GM21367 (cell line): ENCODE measurements at regions not wholly inside any gene's neighbourhood (a gene's known extent, or its start where the extent isn't known, plus 50 kb on each side); places are given as distances from the start of the nearest gene placed in this dataset.
A peak's percentile ranks its signal among the peaks of the same experiment; 100 is the strongest.

Experiments
- ATAC-seq: cut with Tn5 transposase; IDR thresholded peaks from one replicate; pipeline ENCODE4 v1.9.1; 2021; ENCODE audit not compliant: unreplicated experiment

- no peak for ATAC-seq
Measured at GRCh38 chr18:3357516-3357915, 92.5 kb upstream of the TGIF1 start.

DNA sequence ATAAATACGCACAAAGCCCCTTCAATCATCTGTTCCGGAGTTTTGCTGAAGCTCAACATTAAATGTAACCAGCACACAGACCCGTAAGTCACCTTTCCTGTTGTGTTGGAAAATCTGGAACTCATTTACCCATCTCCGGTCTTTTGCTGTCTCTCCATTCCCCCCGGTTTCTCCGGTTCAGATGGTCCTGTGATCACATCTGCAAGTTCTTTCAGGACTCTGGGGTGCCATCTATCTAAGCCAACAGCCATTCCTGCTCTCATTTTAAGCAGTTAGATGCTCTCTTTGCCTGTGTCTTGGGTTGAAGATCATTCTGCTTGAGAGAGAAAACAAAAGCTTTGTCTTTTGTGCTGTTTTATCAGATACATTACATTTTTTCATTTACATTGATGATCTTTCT, 91.7 kb upstream of the TGIF1 start:
- no peak for ATAC-seq

DNA sequence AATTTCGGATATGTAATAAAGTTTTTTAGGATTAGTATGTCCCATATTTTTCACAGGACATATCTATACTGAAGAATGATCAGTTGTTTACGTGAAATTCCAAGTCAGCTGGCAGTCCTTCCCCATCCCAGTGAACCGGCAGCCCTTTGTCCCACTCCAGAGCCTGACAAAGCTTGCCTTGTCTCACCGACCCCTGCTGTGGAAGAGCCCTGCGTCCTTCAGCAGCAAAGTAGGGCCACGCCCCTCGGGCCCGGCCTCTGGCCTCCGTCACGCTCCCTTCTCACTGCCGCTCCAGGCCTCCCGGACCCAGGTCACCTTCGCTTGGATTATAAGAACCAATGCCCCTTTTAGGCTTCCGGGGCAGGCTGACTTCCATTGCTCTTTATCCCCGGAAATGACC, 89.8 kb upstream of the TGIF1 start:
- no peak for ATAC-seq

- no peak for ATAC-seq
Measured at GRCh38 chr18:3367491-3368091, 82.4 kb upstream of the TGIF1 start.

DNA sequence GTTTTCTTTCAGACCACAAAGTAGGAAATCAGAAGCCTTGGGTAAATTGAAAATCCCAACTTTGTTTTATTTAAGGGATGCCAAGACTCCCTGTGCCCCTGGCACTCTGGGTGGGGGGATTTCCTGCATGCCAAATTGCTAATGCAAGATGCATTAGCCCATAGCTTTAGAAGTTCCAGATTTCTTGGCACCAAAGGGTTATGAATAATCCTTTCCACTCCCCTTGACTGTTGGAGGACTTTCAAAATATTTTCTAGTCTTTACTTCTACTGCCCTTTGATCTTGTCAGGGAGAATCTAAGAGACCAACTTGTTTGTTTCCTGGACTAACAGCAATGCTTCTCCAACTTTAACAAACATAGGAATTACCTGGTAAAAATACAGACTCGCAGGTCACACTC, 81.8 kb upstream of the TGIF1 start:
- no peak for ATAC-seq

GRCh38 chr18:3379685-3380084, 70.3 kb upstream of the TGIF1 start:
- no peak for ATAC-seq

DNA sequence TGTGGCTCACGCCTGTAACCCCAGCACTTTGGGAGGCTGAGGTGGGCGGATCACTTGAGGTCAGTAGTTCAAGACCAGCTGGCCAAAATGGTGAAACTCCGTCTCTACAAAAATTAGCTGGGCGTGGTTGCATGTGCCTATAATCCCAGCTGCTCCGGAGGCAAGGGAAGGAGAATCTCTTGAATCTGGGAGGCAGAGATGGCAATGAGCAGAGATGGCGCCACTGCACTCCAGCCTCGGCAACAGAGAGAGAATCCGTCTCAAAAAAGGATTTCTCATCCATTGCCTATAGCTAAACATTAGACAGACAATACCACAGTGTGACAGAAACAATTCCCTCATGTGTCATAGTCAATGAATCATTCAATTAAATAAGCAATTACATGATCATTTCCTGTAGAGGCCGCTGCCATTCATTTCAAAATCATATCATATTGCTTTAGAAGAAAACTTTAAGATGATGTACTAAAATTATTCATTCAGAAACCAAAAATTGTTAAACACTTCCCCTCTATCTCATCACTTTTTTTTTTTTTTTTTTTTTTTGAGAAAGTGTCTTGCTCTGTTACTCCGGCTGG, 69.5 kb upstream of the TGIF1 start:
- no peak for ATAC-seq

DNA sequence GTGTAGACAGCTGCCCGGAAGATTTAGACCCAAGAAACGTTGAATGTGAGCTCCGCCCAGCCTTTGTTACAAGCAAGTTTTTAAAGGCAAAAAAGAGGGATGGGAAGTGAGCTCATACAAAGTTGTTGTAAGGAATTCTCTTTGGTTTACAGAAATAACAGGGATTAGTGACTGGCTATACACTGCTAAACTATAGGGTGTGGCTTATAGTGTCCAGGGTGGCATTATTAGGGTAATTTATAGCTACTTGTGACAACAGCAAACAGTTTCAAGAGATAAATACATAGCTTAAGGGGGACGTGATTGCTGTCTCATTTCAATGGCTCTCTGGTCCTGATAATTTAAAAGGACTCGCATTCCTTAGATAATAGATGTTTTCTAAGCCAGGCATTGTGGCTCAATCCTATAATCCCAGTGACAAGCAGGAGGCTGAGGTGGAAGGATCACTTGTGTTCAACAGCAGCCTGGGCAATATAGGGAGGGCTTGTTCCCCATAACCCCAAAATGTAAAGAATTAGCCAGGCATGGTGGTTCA, 66.5 kb upstream of the TGIF1 start:
- no peak for ATAC-seq

DNA sequence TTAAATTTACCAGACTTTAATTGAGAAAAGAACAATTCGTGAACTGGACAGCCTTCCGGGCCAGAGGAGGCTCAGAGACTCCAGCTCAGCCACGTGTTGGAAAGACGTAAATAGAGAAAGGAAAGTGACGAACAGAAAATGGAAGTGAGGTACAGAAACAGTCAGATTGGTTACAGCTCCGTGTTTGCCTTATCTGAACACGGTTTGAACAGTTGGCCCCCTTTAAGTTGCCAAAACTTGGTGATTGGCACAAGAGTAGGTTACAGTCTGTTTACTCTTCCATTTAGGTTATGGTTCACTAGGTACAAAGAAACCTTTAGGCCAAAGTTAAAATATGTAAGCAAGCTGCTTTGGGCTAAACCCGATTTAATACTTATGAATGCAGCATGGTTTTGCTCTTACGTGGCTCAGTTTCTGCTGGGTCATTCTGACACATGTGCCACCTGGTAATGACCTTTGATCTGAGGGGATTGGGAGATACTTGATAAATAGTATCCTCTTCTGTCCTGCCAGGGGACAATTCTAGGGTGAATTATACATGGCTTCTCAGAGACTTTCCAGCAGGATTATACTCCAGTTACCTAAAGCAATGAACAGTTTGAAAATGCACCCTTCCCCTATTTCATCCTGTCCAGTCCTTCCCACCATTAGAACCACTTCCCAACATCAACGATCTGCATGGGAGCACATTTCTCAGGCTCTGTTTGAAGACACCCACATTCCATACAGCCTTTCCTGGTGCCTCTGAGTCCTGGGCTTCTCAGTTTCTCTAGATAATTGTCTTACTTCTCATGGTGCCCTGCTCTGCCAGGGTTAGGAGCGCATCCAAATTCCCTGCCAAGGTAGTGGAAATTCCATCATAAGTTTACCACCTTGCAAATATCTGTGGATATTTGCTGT, 65.1 kb upstream of the TGIF1 start:
- ATAC-seq: peak; percentile 85

- no peak for ATAC-seq
Measured at GRCh38 chr18:3388323-3388722, 61.6 kb upstream of the TGIF1 start.

- ATAC-seq: no peak
Measured at GRCh38 chr18:3388980-3389379, 61.0 kb upstream of the TGIF1 start.

DNA sequence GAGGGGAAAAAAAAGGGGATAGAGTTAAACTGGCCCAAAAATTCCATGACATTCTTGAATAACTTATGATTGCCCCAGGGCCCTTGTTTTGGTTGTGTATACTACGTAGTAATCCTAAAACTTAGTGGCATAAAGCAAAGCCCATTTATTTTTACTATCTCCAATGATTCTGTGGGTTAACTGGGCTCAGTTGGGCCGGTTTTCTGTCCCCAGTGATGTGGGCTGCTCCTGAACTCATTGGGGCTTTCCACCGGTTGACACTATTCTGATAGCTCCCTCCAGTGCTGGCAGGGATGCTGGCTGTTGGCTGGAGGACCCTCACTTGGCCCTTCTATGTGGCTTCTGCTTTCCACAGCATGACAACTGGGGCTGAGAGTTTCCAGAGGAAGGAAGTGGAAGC, 60.0 kb upstream of the TGIF1 start:
- ATAC-seq: no peak

- ATAC-seq: no peak
Measured at GRCh38 chr18:3391704-3392466, 58.1 kb upstream of the TGIF1 start.

GRCh38 chr18:3392467-3392855, 57.5 kb upstream of the TGIF1 start:
- ATAC-seq: no peak

DNA sequence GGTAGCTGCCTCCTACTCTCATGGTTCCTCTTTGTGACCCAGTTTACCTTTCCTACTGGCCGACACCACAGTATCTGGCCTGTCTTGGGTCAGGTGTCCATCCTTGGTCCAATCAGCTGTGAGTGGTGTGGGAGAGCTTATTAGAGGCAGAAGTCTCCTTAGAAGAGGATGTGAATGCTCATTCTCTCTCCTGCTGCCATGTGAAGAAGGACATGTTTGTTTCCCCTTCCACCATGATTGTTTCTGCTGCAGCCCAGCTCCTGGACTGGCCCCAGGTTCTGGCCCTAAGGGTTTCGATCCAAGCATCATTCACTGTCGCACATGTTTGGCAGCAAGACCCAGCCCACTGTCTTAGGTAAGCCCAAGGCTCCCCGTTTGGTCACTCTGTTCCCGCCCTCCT, 55.3 kb upstream of the TGIF1 start:
- no peak for ATAC-seq

- ATAC-seq: no peak
Measured at GRCh38 chr18:3395466-3395865, 54.5 kb upstream of the TGIF1 start.

- no peak for ATAC-seq
Measured at GRCh38 chr18:3397031-3397750, 52.8 kb upstream of the TGIF1 start.

- ATAC-seq: no peak
Measured at GRCh38 chr18:3397786-3398185, 52.2 kb upstream of the TGIF1 start.
